Body of pancreas (tissue), 4 donors: ENCODE measurements at regions not wholly inside any gene's neighbourhood (a gene's known extent, or its start where the extent isn't known, plus 50 kb on each side); places are given as distances from the start of the nearest gene placed in this dataset.
A peak's percentile ranks its signal among the peaks of the same experiment; 100 is the strongest.

Experiments used
- ATAC-seq: fragments of 150-250 bp; one replicate; pipeline ENCODE4 v1.9.1; 2016
- DNase-seq, 4 donors: peaks; one replicate each; pipeline ENCODE4 v3.0.0-alpha.2; 2019
- H3K27ac ChIP-seq, 4 donors: fragments of 200-600 bp; sonication (generic); 1 replicate in 3 of 4; 2 replicates in 1 of 4; pipeline versions ENCODE4 v1.5.1 to v1.6.1; 2016 to 2019; ENCODE audit warnings: mild to moderate bottlenecking in 1 of 4, mixed read lengths in 1 of 4, moderate library complexity in 1 of 4
- H3K27me3 ChIP-seq, 2 donors: fragments of 200-600 bp; sonication (generic); one replicate each; pipeline ENCODE4 v1.6.0; 2016; ENCODE audit warnings: mild to moderate bottlenecking in 1 of 2
- H3K36me3 ChIP-seq, 2 donors: fragments of 200-600 bp; sonication (generic); replicated peaks in 1 of 2; 2 replicates each; pipeline ENCODE4 v1.5.1; 2016; ENCODE audit warnings: low read depth in 2 of 2; ENCODE audit not compliant: insufficient read depth in 1 of 2
- H3K4me1 ChIP-seq: fragments of 200-600 bp; sonication (generic); one replicate; pipeline ENCODE4 v1.6.0; 2016
- H3K4me3 ChIP-seq, 2 donors: fragments of 200-600 bp; sonication (generic); 1 replicate in 1 of 2; 2 replicates in 1 of 2; pipeline ENCODE4 v1.5.1; 2016 to 2019
- H3K9me3 ChIP-seq, 3 donors: fragments of 200-600 bp; sonication (generic); 1 replicate in 2 of 3; 2 replicates in 1 of 3; pipeline ENCODE4 v1.5.1; 2016
- CTCF ChIP-seq, 7 experiments: fragments of 450-650 bp in 4 of 7; fragments of 200-600 bp in 3 of 7; sonication (generic) in 3 of 7; IDR thresholded peaks; one replicate each; pipeline ENCODE4 v1.5.1; 2016 to 2019; ENCODE audit warnings: antibody characterized with exemption in 7 of 7
- POLR2A ChIP-seq, 3 donors: fragments of 450-650 bp; IDR thresholded peaks; one replicate each; pipeline ENCODE4 v1.6.1; 2016; ENCODE audit warnings: antibody characterized with exemption in 3 of 3, mild to moderate bottlenecking in 2 of 3
- WGBS, 2 donors: methylation state at CpG; one replicate each; pipeline ENCODE4 v1.1.5; 2017; 5-methylcytosine and 5-hydroxymethylcytosine counted together
- intact Hi-C: fragments of 100-400 bp; cut with DNase I; formaldehyde crosslinking; loops from one replicate; pipeline ENCODE4 v1.15.1; 2023

GRCh38 chr5:130724658-130725057 is 440.4 kb downstream of the HINT1 start:
- Histone ChIP-seq H3K36me3 (no peaks in the 10 kb centered on the region), H3K27me3 (no peaks in the 10 kb centered on the region), H3K27ac (no peak overlapping the region), H3K4me1 (no peaks in the 10 kb centered on the region), H3K4me3 (no peak overlapping the region), H3K9me3 (no peaks in the 10 kb centered on the region)
- intact Hi-C loops, result no loop called here
- DNase-seq, result no peak
- TF ChIP-seq CTCF (IDR thresholded peaks at IDR 0.05) (no peak), POLR2A (IDR thresholded peaks at IDR 0.05) (no peak)
- WGBS, 2 donors, result 69 to 72% methylated on average over 5 of the region's 5 CpGs
- no peak for ATAC-seq

GRCh38 chr5:130720355-130720754 is 444.7 kb downstream of the HINT1 start:
- intact Hi-C loops, result no loop called here
- ATAC-seq (no peak), DNase-seq (no peak)
- Histone ChIP-seq H3K36me3 (no peaks in the 10 kb centered on the region), H3K4me3 (no peak overlapping the region), H3K4me1 (no peaks in the 10 kb centered on the region), H3K9me3 (no peaks in the 10 kb centered on the region), H3K27ac (no peak overlapping the region), H3K27me3 (no peaks in the 10 kb centered on the region)
- TF ChIP-seq POLR2A (IDR thresholded peaks at IDR 0.05), result no peak
- peak in 6 of 7 experiments; percentile 5 to 40 (median 20) for TF ChIP-seq CTCF (IDR thresholded peaks at IDR 0.05)
- WGBS, 2 donors, result 4 to 5% methylated on average over 1 of the region's 1 CpG

GRCh38 chr5:130715541-130715940 is 449.5 kb downstream of the HINT1 start:
- intact Hi-C loops, result no loop called here
- ATAC-seq (no peak), DNase-seq (no peak)
- no peaks in the 10 kb centered on the region for H3K9me3 ChIP-seq
- H3K36me3 ChIP-seq, result no peaks in the 10 kb centered on the region
- no peaks in the 10 kb centered on the region for H3K27me3 ChIP-seq
- no peak overlapping the region for H3K27ac ChIP-seq
- no peak for TF ChIP-seq CTCF (IDR thresholded peaks at IDR 0.05)
- no peak for TF ChIP-seq POLR2A (IDR thresholded peaks at IDR 0.05)
- WGBS, 2 donors, result 62 to 70% methylated on average over 3 of the region's 3 CpGs
- H3K4me3 ChIP-seq, result no peak overlapping the region
- H3K4me1 ChIP-seq, result no peaks in the 10 kb centered on the region

- no peak overlapping the region for H3K4me3 ChIP-seq
- H3K4me1 ChIP-seq, result no peaks in the 10 kb centered on the region
- TF ChIP-seq CTCF (IDR thresholded peaks at IDR 0.05), result no peak
- no peak for TF ChIP-seq POLR2A (IDR thresholded peaks at IDR 0.05)
- WGBS, 2 donors, result 82 to 93% methylated on average over 1 of the region's 1 CpG
- H3K27ac ChIP-seq, result no peak overlapping the region
- no peak for ATAC-seq
- no peak for DNase-seq
- intact Hi-C loops, result no loop called here
- H3K9me3 ChIP-seq, result no peaks in the 10 kb centered on the region
- H3K27me3 ChIP-seq, result no peaks in the 10 kb centered on the region
- H3K36me3 ChIP-seq, result no peaks in the 10 kb centered on the region
These were observed 450.9 kb downstream of the HINT1 start for GRCh38 chr5:130714200-130714599.

- intact Hi-C loops, result no loop called here
- no peak overlapping the region for H3K4me3 ChIP-seq
- no peaks in the 10 kb centered on the region for H3K9me3 ChIP-seq
- TF ChIP-seq POLR2A (IDR thresholded peaks at IDR 0.05), result no peak
- TF ChIP-seq CTCF (IDR thresholded peaks at IDR 0.05), result no peak
- 61 to 71% methylated on average over 1 of the region's 1 CpG for WGBS, 2 donors
- ATAC-seq, result no peak
- H3K4me1 ChIP-seq, result no peaks in the 10 kb centered on the region
- no peak overlapping the region for H3K27ac ChIP-seq
- no peak for DNase-seq
- H3K27me3 ChIP-seq, result no peaks in the 10 kb centered on the region
- no peaks in the 10 kb centered on the region for H3K36me3 ChIP-seq
These were observed 452.7 kb downstream of the HINT1 start for GRCh38 chr5:130712324-130712723.
